ENCODE measurements at regions not wholly inside any gene's neighbourhood (a gene's known extent, or its start where the extent isn't known, plus 50 kb on each side); places are given as distances from the start of the nearest gene placed in this dataset.
"Not testable (repeated sequence)": the region's sequence is repeated elsewhere in the genome, so short reads cannot be mapped to it uniquely, and the experiment has no call there.

GRCh38 chr21:28013123-28013522 is 979.6 kb downstream of the LTN1 start:
- TF ChIP-seq CTCF, POLR2A (IDR thresholded peaks at IDR 0.05): not testable (repeated sequence)
